GM13976 (cell line): ENCODE measurements at regions not wholly inside any gene's neighbourhood (a gene's known extent, or its start where the extent isn't known, plus 50 kb on each side); places are given as distances from the start of the nearest gene placed in this dataset.

Experiments used
- DNase-seq: peaks from one replicate; pipeline ENCODE4 v3.0.0; 2012; ENCODE audit warnings: low spot score
- in situ Hi-C: fragments of 300-500 bp; cut with MboI; formaldehyde crosslinking; loops from one replicate; pipeline ENCODE4 v1.12.0; 2022; ENCODE audit warnings: low sequenced_read_pairs, mixed read lengths, inconsistent platforms; ENCODE audit not compliant: unreplicated experiment
- TF ChIP-seq, protein P1 (sequence below): IDR thresholded peaks from 2 replicates; pipeline ENCODE4 v1.5.1; 2012; ENCODE audit warnings: borderline replicate concordance, mild to moderate bottlenecking; ENCODE audit not compliant: insufficient read depth; ENCODE audit errors: extremely low read depth, missing control alignments, control extremely low read depth

DNA sequence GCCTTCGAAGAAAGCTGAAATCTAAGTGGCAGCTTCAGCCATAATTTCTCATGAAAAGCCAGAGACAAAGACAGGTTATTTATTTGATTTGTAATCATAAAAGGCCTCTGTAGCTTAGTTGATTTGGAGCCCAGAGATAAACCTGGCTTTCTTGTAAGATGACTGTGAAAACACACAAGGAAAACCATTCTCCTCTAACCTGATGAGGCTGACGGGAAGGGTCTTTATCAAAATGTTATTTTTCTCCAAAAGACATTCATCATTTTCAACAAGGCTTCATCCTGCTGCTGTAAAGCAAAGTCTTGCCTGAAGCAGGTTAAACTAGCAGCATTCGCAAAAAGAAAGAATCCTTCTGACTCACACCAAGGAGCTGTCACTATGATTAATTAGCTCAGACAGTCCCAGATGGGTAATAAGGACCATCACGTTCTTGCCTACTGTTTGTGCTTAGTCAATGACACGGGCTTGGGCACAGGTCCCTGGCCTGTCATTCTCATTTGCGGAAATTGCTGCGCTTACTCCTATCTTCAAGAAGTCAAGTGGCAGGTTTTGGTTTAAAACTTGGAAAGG, 286.6 kb downstream of the C12orf75 start:
- in situ Hi-C loops = no loop called here
- no peak for DNase-seq
- TF ChIP-seq, protein P1, sequence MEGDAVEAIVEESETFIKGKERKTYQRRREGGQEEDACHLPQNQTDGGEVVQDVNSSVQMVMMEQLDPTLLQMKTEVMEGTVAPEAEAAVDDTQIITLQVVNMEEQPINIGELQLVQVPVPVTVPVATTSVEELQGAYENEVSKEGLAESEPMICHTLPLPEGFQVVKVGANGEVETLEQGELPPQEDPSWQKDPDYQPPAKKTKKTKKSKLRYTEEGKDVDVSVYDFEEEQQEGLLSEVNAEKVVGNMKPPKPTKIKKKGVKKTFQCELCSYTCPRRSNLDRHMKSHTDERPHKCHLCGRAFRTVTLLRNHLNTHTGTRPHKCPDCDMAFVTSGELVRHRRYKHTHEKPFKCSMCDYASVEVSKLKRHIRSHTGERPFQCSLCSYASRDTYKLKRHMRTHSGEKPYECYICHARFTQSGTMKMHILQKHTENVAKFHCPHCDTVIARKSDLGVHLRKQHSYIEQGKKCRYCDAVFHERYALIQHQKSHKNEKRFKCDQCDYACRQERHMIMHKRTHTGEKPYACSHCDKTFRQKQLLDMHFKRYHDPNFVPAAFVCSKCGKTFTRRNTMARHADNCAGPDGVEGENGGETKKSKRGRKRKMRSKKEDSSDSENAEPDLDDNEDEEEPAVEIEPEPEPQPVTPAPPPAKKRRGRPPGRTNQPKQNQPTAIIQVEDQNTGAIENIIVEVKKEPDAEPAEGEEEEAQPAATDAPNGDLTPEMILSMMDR = no peak

DNA sequence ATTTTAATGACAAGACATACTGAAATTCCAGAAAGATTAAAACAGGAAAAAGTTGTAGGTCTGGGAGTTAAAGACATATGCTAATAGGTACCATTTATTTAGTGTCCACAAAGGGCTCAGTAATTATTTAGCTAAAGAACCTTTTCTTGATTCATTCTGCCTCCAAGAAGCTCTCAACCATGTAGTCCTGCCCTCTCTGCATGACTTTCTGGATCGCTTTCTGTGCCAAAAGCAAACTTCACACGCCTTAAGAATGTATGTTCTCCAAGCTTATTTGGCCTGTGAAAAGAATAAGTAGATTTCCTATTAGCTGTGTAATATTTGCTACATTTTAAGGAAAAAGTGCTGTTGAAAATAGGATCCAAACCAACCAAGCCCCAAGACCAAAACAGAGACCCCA, 291.7 kb downstream of the C12orf75 start:
- DNase-seq = no peak
- TF ChIP-seq, protein P1 = no peak
- in situ Hi-C loops = no loop called here

DNA sequence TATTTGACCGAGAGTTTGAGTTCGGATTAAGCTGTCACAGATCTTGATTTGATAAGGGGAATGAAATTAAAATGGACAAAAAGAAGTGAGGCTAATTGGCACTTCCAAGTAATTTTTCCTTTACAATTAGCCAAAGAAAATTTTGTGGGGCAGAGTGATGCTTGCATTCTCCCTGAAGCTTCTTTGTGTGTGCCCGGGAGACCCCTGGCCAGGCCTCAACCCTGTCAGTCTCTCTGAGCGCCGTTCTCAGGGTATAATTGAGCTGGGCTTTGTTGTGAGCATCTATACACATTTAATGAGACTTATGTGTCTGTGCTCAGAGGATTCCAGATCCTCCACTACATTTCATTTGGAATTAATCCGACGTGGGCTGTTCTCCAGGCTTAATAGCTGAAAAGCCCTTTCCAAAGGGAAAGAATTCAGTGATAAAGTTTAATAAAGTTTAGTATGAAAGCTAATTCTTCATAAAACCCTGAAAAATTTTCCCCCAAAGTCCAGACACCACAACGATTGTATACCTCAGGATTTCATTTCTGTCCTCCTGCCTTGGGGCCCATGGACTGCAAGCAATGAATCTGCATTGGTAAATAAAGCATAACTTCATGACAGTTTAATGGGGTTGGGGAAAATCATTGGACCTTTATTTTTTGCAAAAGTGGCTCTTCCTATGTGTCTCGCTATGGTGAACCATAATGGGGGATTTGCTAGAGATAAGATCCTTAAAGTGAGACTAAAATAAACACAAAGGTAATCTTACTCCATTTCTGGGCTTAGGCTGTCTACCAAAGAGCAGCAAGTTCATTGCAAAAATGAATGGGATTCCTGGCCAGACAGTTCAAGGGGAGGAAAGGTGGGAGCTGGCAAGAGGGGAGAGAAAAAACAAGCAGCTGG, 292.6 kb downstream of the C12orf75 start:
- no peak for DNase-seq
- TF ChIP-seq, protein P1 = no peak
- in situ Hi-C loops = no loop called here

DNA sequence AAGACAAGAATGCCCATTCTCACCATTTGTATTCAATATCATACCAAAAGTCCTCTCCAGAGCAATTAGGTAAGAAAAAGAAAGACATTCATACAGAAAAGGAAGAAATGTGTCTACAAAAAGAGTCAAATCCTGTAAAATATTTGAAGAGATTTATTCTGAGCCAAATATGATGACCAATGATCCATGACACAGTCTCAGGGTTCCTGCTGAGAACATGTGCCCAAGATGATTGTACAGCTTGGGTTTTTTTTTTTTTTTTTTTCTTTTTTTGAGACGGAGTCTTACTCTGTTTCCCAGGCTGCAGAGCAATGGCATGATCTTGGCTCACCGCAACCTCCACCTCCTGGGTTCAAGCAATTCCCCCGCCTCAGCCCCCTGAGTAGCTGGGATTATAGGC, 296.2 kb downstream of the C12orf75 start:
- TF ChIP-seq, protein P1 = no peak
- DNase-seq = no peak
- in situ Hi-C loops = no loop called here

DNA sequence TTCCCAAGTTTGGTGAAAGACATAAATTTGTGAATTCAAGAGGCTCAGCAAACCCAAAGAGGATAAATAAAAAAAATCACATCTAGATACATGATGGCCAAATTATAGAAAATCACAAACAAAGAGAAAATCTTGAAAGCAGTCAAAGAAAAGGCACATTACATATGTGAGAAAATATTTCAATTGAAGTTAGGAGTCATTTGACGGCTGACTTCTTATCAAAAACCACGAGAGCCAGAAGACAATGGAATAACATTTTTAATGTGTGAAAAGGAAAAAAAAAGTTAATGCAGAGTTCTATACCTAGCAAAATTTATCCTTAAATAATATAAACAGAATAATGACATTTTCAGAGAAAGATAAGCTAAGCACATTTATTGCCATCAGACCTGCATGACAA, 307.0 kb downstream of the C12orf75 start:
- DNase-seq = no peak
- TF ChIP-seq, protein P1 = no peak
- in situ Hi-C loops = no loop called here

DNA sequence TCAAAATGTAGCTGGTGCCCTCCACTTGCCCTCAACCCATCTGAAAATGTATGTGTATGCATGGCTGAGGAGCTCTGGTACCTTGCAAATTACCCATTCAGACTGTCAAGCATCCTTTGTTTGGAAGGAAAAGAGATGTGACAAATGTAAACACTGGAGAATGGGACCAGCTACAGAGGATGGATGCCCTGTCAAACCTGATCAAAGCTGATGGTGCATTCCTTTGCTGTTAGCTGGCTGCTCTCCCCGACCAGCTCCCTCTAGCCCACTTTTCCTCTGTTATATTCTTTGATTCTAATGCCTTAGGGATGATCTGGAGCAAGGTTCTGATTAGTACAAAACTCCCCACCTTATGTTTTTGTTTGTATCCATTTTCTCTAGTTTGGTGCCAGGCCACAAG, 310.3 kb downstream of the C12orf75 start:
- no peak for DNase-seq
- in situ Hi-C loops = no loop called here
- TF ChIP-seq, protein P1 = no peak

DNA sequence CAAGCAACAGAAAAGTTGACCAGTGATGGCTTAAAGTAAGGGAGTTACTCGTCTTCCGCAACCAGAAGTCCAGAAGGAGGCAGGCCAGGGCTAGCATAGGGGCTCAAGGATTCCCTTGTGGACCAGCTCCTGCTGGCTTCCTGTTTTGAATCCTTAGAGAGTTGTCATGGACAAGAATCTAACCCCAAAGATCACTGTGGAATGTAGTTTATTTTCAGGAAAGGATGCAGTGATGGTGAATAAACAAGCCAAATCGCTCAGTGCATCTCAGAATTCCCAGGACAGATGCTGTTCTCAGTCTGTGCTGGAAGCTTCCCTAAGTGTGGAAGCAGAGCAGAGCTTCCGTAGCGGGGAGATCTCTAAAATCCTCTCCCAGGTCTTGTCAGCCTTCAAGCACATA, 311.3 kb downstream of the C12orf75 start:
- DNase-seq = no peak
- in situ Hi-C loops = no loop called here
- TF ChIP-seq, protein P1 = no peak
